Amygdala (tissue), 56 donors: ENCODE measurements at regions not wholly inside any gene's neighbourhood (a gene's known extent, or its start where the extent isn't known, plus 50 kb on each side); places are given as distances from the start of the nearest gene placed in this dataset.
"Not testable (repeated sequence)": the region's sequence is repeated elsewhere in the genome, so short reads cannot be mapped to it uniquely, and the experiment has no call there.

Experiments used
- DNase-seq, 56 donors: peaks; one replicate each; lab custom pipeline; 2025; lab: John Stamatoyannopoulos, UW

DNA sequence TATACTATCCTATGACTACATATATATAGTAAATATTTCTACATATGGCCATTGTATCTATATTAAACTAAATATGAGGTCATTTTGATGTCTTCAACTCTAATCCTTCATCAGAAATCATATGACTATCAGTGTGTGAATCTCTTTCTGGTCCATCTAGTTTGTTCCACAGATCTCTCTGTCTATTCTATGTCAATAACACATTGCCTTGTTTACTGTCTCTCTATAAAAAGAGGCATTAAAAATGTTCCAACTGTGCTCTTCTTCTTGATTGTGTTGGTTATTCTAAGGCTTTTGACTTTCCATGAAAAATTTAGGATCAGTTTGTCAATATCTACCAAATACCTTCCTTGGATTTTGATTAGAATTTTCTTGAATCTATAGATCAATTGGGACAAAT lies 338.3 kb upstream of the FSTL5 start:
- DNase-seq = no peak

DNA sequence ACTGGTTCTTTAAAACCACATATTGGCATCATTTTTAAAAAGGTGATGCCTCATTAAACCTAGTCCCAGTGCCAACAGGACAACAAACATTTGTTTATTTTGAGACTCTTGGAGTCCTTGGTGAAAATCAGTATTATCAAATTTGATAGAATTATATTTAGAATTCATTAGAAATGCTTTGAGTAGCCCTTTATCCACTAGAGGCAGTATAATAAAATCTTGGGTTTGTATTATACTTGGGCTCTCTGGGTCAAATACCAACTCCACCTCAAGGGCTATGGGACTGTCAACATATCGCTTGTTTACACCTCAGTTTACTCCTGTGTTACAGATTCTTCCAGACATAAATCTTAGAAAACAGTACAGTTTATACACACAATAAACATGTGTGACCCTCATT lies 335.7 kb upstream of the FSTL5 start:
- DNase-seq = no peak

DNA sequence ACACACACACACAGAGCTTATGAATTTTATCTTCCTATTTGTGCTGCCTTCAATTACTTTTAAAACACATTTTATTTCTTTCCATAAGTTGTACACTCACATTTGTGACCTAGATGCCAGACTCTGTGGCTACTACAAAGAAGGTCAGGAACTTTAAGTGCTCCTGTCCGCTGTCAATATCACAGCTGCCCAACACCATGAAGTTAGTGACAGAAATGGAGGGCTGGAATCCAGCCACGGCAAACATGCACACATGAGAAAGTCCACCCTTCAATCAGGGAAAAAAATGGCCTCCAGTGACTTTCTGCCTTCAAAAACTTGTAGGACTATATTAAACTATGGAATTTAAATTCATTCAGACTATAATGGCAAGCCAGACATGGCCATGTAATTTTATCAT lies 334.4 kb upstream of the FSTL5 start:
- no peak for DNase-seq

DNA sequence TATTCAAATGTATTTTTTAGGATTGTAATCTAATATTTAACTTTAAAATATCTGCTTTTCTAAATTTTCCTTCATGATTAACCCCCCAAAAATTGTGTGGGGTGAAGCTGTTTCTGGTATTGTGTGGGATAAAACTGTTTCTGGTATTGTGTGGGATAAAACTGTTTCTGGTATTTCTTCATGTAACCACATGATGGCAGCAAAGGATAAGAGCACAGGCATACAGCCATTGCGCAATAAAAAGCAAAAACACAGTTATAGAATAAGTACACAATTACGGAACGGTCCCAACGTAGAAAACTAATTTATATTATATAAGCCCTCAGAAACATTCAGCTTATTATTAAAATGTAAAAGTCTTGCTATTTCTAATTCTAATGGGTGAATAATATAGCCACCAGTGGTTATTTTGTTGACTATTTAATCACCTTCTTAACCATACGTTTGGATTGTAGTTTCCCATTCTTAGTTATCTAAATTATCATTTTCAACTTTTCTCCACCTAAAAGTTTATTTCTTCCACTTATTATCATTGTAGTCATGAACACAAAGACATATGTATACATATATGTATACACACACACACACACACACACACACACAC lies 333.9 kb upstream of the FSTL5 start:
- DNase-seq = peak in 2 of 56 donors; percentile 0 to 24

DNA sequence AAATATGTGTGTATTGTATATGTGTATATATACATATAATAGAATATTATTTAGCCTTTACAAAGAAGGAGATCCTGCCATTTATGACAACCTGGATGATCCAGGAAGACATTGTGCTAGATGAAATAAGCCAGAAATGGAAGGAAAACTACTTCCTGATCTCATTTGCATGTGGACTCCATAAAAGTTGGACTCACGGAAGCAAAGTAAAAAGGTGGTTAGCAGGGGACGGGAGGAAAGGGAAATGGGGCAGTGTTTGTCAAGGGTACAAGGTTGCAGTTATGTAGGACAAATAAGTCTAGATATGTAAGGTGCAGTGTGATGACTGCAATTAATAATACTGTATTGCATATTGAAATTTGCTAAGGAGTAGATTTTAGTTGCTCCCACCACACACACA lies 331.1 kb upstream of the FSTL5 start:
- DNase-seq = no peak

DNA sequence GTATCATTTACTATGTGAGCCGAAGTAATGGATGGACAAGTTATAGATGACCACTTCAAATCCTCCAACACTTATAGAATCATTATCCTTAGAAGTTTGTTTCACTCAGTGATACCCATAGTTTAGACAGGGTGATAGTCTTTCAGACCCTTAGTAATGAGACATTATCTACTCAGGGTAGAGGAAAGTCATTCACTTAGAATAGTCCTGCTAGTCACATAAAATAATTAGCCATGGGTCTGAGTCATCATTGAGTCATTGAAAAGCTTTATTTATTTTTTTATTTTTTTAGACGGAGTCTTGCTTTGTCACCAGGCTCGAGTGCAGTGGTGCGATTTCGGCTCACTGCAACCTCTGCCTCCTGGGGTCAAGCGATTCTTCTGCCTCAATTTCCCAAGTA lies 321.7 kb upstream of the FSTL5 start:
- no peak for DNase-seq

DNA sequence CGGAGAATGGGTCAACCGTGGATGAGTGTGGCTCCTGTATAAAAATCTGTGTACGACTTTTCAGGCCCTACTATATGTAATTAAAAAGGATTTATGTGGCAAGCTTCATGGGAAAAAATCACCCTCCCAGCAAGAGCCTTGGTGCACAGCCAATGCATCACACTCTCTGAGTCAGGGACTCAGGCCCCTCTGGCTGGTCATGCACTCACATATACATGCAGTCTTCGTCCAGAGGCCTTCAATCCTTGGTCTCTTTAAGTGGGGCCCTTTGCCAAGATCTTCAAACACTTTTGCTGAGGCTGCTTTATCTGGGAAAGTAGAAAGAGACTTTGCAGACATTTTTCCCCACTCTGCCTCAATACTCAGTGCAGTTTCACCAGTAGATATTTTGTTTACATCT lies 311.4 kb upstream of the FSTL5 start:
- DNase-seq = no peak

GRCh38 chr4:162469977-162470376 lies 306.2 kb upstream of the FSTL5 start:
- no peak for DNase-seq

- not testable (repeated sequence) for DNase-seq
These were observed 301.6 kb upstream of the FSTL5 start for GRCh38 chr4:162465356-162465755.

DNA sequence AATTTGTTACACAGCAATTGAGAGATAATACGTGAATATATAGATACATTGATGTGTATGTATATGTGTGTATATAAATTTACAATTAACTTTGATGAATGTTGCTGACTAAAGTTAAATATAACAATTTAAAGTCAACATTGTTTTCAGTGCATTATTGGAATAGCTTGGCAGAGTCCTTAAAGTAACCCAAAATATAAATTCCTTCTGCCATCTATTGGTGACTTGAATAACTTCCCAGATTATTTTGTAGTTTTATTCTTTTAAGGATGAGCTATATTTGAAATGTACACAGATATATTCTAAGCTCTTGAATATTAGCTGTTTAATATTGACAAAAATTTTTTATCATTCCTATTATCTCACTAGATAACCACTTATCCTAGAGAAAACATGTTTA lies 298.2 kb upstream of the FSTL5 start:
- DNase-seq = no peak

DNA sequence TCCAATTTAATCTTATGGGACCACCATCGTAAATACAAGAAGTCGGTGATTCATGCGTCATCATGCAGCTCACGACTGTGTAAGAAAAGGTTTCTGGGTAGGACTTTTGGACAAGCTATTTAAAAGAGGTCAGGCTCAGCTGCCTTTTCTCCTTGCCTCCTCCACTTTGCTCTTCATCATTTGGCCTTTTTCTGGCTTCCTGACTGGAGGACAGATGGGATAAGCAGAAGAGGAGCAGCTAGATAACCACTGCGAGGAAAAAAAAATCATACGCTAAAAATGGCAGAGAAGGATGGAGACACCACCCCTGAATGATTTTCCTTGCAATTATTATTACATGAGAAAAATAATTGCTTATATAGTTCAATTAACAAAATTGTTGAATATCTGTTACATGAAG lies 294.3 kb upstream of the FSTL5 start:
- no peak for DNase-seq

GRCh38 chr4:162457071-162457865 lies 293.5 kb upstream of the FSTL5 start:
- no peak for DNase-seq

DNA sequence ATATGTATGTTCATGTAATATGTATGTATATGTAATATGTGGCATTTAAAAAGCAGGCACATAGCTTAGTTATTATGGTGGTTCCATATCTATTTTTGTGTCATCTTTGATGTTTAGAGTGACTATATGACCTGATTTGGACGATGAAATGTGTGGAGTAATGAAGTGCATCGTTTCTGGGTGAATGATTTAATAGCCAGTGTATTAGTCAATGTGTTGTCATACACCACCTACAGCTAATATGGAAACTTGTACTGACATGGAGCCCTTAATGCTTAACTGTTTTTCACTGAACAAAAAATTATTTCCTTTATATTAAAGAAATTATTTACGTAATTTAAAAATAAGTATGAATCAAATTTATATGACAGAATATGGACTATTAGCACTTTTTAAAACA lies 292.3 kb upstream of the FSTL5 start:
- no peak for DNase-seq

GRCh38 chr4:162450531-162451035 lies 286.8 kb upstream of the FSTL5 start:
- DNase-seq = no peak

GRCh38 chr4:162443510-162443909 lies 279.7 kb upstream of the FSTL5 start:
- DNase-seq = no peak

DNA sequence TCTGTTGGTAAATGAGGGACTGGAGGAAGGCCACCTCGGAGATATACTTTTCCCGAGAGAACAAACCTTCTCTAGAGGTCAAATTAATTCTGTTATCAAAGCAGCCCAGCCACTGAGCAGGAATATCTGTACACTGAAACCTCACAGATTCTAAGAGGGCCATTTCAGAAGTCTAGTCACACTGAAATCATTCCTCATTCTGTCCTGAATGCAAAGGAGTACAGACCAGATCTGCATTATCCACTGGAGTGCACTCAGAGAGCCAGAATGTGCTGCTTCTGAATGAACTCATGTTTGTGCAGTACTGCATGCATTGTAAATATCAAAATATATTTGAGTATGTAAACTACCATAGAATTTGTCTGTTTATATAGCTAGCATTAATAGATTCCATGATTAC lies 278.3 kb upstream of the FSTL5 start:
- DNase-seq = no peak

DNA sequence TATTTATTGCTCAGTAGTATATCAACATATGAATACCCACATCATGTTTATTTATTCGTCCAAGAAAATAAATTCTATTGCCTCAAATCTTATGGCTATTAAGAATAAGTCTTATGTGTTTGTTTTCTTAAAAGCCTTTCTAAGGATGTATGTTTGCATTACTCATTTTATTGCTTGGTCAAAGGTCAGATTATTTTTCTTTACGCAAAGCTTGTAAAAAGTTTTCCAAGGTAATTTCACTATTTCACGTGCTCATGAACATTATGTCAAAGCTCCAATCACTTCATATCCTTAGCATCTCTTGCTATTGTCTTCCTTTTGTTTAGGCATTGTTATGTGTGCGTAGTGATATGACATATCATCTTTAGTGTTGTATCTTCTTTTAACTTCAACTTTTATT lies 258.5 kb upstream of the FSTL5 start:
- DNase-seq = no peak

- DNase-seq = no peak
These were observed 247.1 kb upstream of the FSTL5 start for GRCh38 chr4:162410854-162411253.

- DNase-seq = no peak
These were observed 245.2 kb upstream of the FSTL5 start for GRCh38 chr4:162409048-162409447.

DNA sequence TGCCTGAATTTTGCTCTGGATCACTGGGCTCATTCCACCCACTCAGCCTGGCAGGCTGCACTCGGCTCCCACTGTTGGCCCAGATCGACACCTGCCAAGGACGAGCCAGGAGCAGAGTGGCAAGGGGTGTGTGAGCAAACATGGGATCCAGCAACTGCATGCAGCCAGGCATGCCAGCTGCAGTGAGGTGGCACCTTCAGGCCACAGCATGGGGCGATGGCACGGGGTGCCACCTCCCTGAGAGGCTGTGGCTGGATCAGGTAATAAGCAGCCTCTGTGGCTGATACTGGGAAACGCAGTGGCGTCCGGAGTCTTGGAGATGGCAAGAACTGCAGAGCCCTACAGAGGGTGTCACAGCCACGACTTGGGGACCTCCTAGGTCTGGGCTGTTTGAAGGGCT lies 244.5 kb upstream of the FSTL5 start:
- DNase-seq = no peak

DNA sequence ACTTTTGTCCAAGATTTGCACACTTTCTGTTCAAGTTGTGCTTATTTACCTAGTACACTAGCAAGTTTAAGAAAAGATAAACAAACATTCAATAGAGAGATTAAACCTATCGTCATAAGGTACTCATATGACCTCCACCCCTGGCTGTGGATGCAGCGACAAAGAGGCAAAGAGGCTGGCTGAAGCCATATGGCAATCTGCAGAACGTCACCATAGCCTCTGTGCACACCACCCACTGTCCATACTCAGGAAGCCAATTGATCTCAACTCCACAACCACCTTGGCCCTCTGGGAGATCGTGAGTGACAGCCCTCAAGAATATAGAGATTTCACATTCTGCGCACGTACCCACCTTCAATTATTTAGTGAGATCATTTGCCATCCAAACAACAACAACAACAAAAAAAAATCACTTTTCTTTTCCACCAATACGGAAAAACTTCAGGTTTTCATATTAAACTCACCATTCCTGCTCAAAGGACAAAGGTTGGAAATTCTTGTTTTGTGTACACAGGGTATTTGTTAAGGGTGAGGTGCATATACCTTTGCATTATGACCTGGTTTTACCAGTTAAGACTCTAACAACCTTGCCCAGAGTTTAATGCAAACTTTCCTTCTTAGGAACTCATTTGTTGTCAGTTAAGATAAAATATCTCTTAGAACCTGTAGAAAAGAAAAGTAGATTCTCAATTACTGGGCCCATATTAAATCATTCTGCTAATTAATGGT lies 243.0 kb upstream of the FSTL5 start:
- no peak for DNase-seq

- DNase-seq = no peak
These were observed 240.1 kb upstream of the FSTL5 start for GRCh38 chr4:162403932-162404331.
